Lung (tissue), 11 donors: ENCODE measurements at regions not wholly inside any gene's neighbourhood (a gene's known extent, or its start where the extent isn't known, plus 50 kb on each side); places are given as distances from the start of the nearest gene placed in this dataset.

Experiments
- ATAC-seq: fragments of 200-7000 bp; cut with Tn5 transposase; one replicate; pipeline ENCODE4 v1.9.1; 2020; ENCODE audit warnings: moderate number of reproducible peaks; ENCODE audit not compliant: insufficient read depth, low FRiP score
- DNase-seq, 3 donors: peaks; one replicate each; pipeline ENCODE4 v3.0.0-alpha.2; 2013 to 2017
- H3K27ac ChIP-seq, 2 donors: one replicate each; pipeline ENCODE4 v1.5.1; 2013; ENCODE audit warnings: mild to moderate bottlenecking in 2 of 2, moderate library complexity in 2 of 2, control low read depth in 1 of 2, inconsistent platforms in 1 of 2, low read depth in 1 of 2, low read length in 1 of 2
- H3K27me3 ChIP-seq, 3 donors: one replicate each; pipeline ENCODE4 v1.5.1; 2013; ENCODE audit warnings: low read length in 2 of 3; ENCODE audit not compliant: control insufficient read depth in 3 of 3, insufficient read depth in 3 of 3
- H3K36me3 ChIP-seq, 4 donors: one replicate each; pipeline ENCODE4 v1.5.1; 2013; ENCODE audit warnings: low read length in 4 of 4, mild to moderate bottlenecking in 1 of 4, moderate library complexity in 1 of 4; ENCODE audit not compliant: control insufficient read depth in 4 of 4, insufficient read depth in 4 of 4
- H3K4me1 ChIP-seq, 5 donors: one replicate each; pipeline ENCODE4 v1.5.1; 2013; ENCODE audit warnings: low read length in 5 of 5, mild to moderate bottlenecking in 2 of 5, moderate library complexity in 1 of 5; ENCODE audit not compliant: control insufficient read depth in 5 of 5, insufficient read depth in 5 of 5
- H3K4me3 ChIP-seq: one replicate; pipeline ENCODE4 v1.5.1; 2013; ENCODE audit warnings: mild to moderate bottlenecking, control low read depth, moderate library complexity
- H3K9ac ChIP-seq, 2 donors: one replicate each; pipeline ENCODE4 v1.5.1; 2013; ENCODE audit warnings: low read length in 2 of 2, control low read depth in 1 of 2; ENCODE audit not compliant: insufficient read depth in 1 of 2
- H3K9me3 ChIP-seq, 4 donors: one replicate each; pipeline ENCODE4 v1.5.1; 2013; ENCODE audit warnings: low read length in 3 of 4, mild to moderate bottlenecking in 1 of 4, moderate library complexity in 1 of 4; ENCODE audit not compliant: control insufficient read depth in 4 of 4, insufficient read depth in 3 of 4
- CTCF ChIP-seq: IDR thresholded peaks from 2 replicates; pipeline ENCODE4 v1.5.1; 2012; ENCODE audit warnings: mild to moderate bottlenecking; ENCODE audit errors: control extremely low read depth, extremely low read depth
- WGBS, 2 donors: extraction: QIAGEN DNeasy Blood & Tissue Kit; methylation state at CpG; one replicate each; pipeline ENCODE4 v1.1.7; 2013; 5-methylcytosine and 5-hydroxymethylcytosine counted together
- donor health status: control.
- donor health status: control.
- donor health status: Bipolar disorder and iron deficiency.
- donor health status: healthy.
- donor health status: DM: yes; HTN: yes; CAD: no.

GRCh38 chr12:68434391-68435298 lies 102.5 kb upstream of the MDM1 start:
- H3K4me1 ChIP-seq: peaks cover 0 to under 1% (median 0%) of the 10 kb centered on the region in 5 donors
- WGBS, 2 donors: 96 to 97% methylated on average over 2 of the region's 2 CpGs
- DNase-seq (no peak), ATAC-seq (no peak)
- H3K9me3 ChIP-seq: peaks cover 0 to 4% (median 0%) of the 10 kb centered on the region in 4 donors
- H3K27ac ChIP-seq: no peak overlapping the region
- no peaks in the 10 kb centered on the region for H3K36me3 ChIP-seq
- H3K4me3 ChIP-seq: no peak overlapping the region
- H3K9ac ChIP-seq: no peak overlapping the region
- no peak for TF ChIP-seq CTCF
- no peaks in the 10 kb centered on the region for H3K27me3 ChIP-seq

- no peak overlapping the region for H3K9ac ChIP-seq
- WGBS, 2 donors: 98 to 100% methylated on average over 1 of the region's 1 CpG
- H3K9me3 ChIP-seq: peaks cover 0 to 4% (median 0%) of the 10 kb centered on the region in 4 donors
- no peak overlapping the region for H3K27ac ChIP-seq
- H3K36me3 ChIP-seq: no peaks in the 10 kb centered on the region
- TF ChIP-seq CTCF: no peak
- DNase-seq: no peak
- no peak for ATAC-seq
- no peaks in the 10 kb centered on the region for H3K4me1 ChIP-seq
- no peaks in the 10 kb centered on the region for H3K27me3 ChIP-seq
- no peak overlapping the region for H3K4me3 ChIP-seq
These were observed 103.1 kb upstream of the MDM1 start for GRCh38 chr12:68435299-68435637.

GRCh38 chr12:68435816-68436215 lies 103.7 kb upstream of the MDM1 start:
- H3K27me3 ChIP-seq: no peaks in the 10 kb centered on the region
- DNase-seq: no peak
- no peaks in the 10 kb centered on the region for H3K4me1 ChIP-seq
- no peak overlapping the region for H3K9ac ChIP-seq
- H3K4me3 ChIP-seq: no peak overlapping the region
- H3K9me3 ChIP-seq: peaks cover 0 to 4% (median 0%) of the 10 kb centered on the region in 4 donors
- no peaks in the 10 kb centered on the region for H3K36me3 ChIP-seq
- no peak for ATAC-seq
- 84 to 97% methylated on average over 2 of the region's 2 CpGs for WGBS, 2 donors
- no peak for TF ChIP-seq CTCF
- H3K27ac ChIP-seq: no peak overlapping the region
